Loucy (cell line): ENCODE measurements at regions not wholly inside any gene's neighbourhood (a gene's known extent, or its start where the extent isn't known, plus 50 kb on each side); places are given as distances from the start of the nearest gene placed in this dataset.
"Not testable (repeated sequence)": the region's sequence is repeated elsewhere in the genome, so short reads cannot be mapped to it uniquely, and the experiment has no call there.

Experiments used
- H2AFZ ChIP-seq: fragments of 200-600 bp; sonication (generic); 2 replicates; pipeline ENCODE4 v1.6.0; 2016; ENCODE audit warnings: antibody characterized with exemption, mild to moderate bottlenecking, low read length, moderate library complexity
- H3F3A ChIP-seq: fragments of 200-600 bp; 2 replicates; pipeline ENCODE4 v1.6.0; 2016; ENCODE audit warnings: antibody characterized with exemption, low read depth, mild to moderate bottlenecking
- H3K27me3 ChIP-seq: fragments of 200-600 bp; sonication (generic); 2 replicates; pipeline ENCODE4 v1.6.1; 2014; ENCODE audit warnings: low read length, mild to moderate bottlenecking; ENCODE audit not compliant: insufficient read depth, poor library complexity, severe bottlenecking
- H3K36me3 ChIP-seq: fragments of 200-600 bp; sonication (generic); 2 replicates; pipeline ENCODE4 v1.6.1; 2016; ENCODE audit warnings: low read length; ENCODE audit not compliant: insufficient read depth
- H3K4me1 ChIP-seq: fragments of 200-600 bp; sonication (generic); 2 replicates; pipeline ENCODE4 v1.5.1; 2014; ENCODE audit warnings: low read length, mild to moderate bottlenecking; ENCODE audit not compliant: insufficient read depth, poor library complexity, severe bottlenecking
- H3K4me2 ChIP-seq: fragments of 200-600 bp; sonication (generic); 2 replicates; pipeline ENCODE4 v1.6.0; 2014; ENCODE audit warnings: antibody characterized with exemption, low read length, low read depth, mild to moderate bottlenecking; ENCODE audit not compliant: poor library complexity, severe bottlenecking
- H3K4me3 ChIP-seq: fragments of 200-600 bp; sonication (generic); 2 replicates; pipeline ENCODE4 v1.5.1; 2014; ENCODE audit warnings: low read length, mild to moderate bottlenecking, mixed read lengths; ENCODE audit not compliant: poor library complexity, severe bottlenecking
- H3K79me2 ChIP-seq: fragments of 200-600 bp; sonication (generic); 2 replicates; pipeline ENCODE4 v1.6.1; 2014; ENCODE audit warnings: low read length; ENCODE audit not compliant: insufficient read depth
- H3K9ac ChIP-seq: fragments of 200-600 bp; sonication (generic); 2 replicates; pipeline ENCODE4 v1.6.0; 2014; ENCODE audit warnings: mild to moderate bottlenecking, low read depth, low read length, moderate library complexity; ENCODE audit not compliant: poor library complexity, severe bottlenecking
- H3K9me2 ChIP-seq: fragments of 200-600 bp; sonication (generic); replicated peaks from 2 replicates; pipeline ENCODE4 v1.6.1; 2016; ENCODE audit warnings: low read depth, low read length, mixed read lengths
- H3K9me3 ChIP-seq: fragments of 200-600 bp; sonication (generic); 2 replicates; pipeline ENCODE4 v1.6.1; 2014; ENCODE audit warnings: mild to moderate bottlenecking, antibody characterized with exemption, low read length, low read depth; ENCODE audit not compliant: insufficient read depth
- H4K20me1 ChIP-seq: fragments of 200-600 bp; sonication (generic); 2 replicates; pipeline ENCODE4 v1.6.0; 2014; ENCODE audit warnings: antibody characterized with exemption, low read length, mild to moderate bottlenecking; ENCODE audit not compliant: insufficient read depth, poor library complexity, severe bottlenecking
- CTCF ChIP-seq: fragments of 200-600 bp; sonication (generic); conservative IDR thresholded peaks from 2 replicates; pipeline ENCODE4 v1.5.1; 2014; ENCODE audit warnings: mild to moderate bottlenecking, antibody characterized with exemption, low read length
- EZH2phosphoT487 ChIP-seq: fragments of 200-600 bp; IDR thresholded peaks from 2 replicates; pipeline ENCODE4 v1.6.1; 2018; ENCODE audit warnings: antibody characterized with exemption, mild to moderate bottlenecking, moderate library complexity, borderline replicate concordance

GRCh38 chr6:112947507-112947906 lies 600.4 kb downstream of the RFPL4B start:
- Histone ChIP-seq H3K9me2 (0 out of 2 replicates have a peak, but pooled peaks cover 2% of the 10 kb centered on the region), H3K79me2 (no peaks in the 10 kb centered on the region), H3K4me2 (no peak overlapping the region), H3K4me1 (no peaks in the 10 kb centered on the region), H4K20me1 (no peaks in the 10 kb centered on the region), H3K9ac (no peak overlapping the region), H3K4me3 (no peak overlapping the region), H3K27me3 (no peaks in the 10 kb centered on the region), H3K36me3 (no peaks in the 10 kb centered on the region), H3K9me3 (no peaks in the 10 kb centered on the region), H2AFZ (no peak overlapping the region), H3F3A (no peaks in the 10 kb centered on the region)
- TF ChIP-seq EZH2phosphoT487, result no peak
- TF ChIP-seq CTCF, result no peak

- Histone ChIP-seq H3K4me1 (no peaks in the 10 kb centered on the region), H3F3A (no peaks in the 10 kb centered on the region), H3K9me3 (no peaks in the 10 kb centered on the region), H3K9ac (no peak overlapping the region), H3K4me3 (no peak overlapping the region), H3K36me3 (no peaks in the 10 kb centered on the region), H3K9me2 (0 out of 2 replicates have a peak, but pooled peaks cover 2% of the 10 kb centered on the region), H3K27me3 (no peaks in the 10 kb centered on the region), H3K4me2 (no peak overlapping the region), H2AFZ (no peak overlapping the region), H3K79me2 (no peaks in the 10 kb centered on the region), H4K20me1 (no peaks in the 10 kb centered on the region)
- TF ChIP-seq CTCF (no peak), EZH2phosphoT487 (no peak)
These were observed 604.7 kb downstream of the RFPL4B start for GRCh38 chr6:112951829-112952228.

GRCh38 chr6:112955743-112956142 lies 608.6 kb downstream of the RFPL4B start:
- not testable (repeated sequence) for H3K4me1 ChIP-seq, H3K79me2 ChIP-seq, H3K27me3 ChIP-seq, H3K4me3 ChIP-seq, H3K9me2 ChIP-seq, H4K20me1 ChIP-seq, H3K4me2 ChIP-seq, H3F3A ChIP-seq, H2AFZ ChIP-seq, H3K9me3 ChIP-seq, H3K9ac ChIP-seq, H3K36me3 ChIP-seq

- Histone ChIP-seq H3K4me1 (no peaks in the 10 kb centered on the region), H4K20me1 (no peaks in the 10 kb centered on the region), H3K27me3 (no peaks in the 10 kb centered on the region), H3K36me3 (no peaks in the 10 kb centered on the region), H3K4me2 (no peak overlapping the region), H3K79me2 (no peaks in the 10 kb centered on the region), H3K9me2 (0 out of 2 replicates have a peak, but pooled peaks cover 2% of the 10 kb centered on the region), H3F3A (no peaks in the 10 kb centered on the region), H2AFZ (no peak overlapping the region), H3K4me3 (no peak overlapping the region), H3K9ac (no peak overlapping the region), H3K9me3 (no peaks in the 10 kb centered on the region)
- no peak for TF ChIP-seq EZH2phosphoT487
- no peak for TF ChIP-seq CTCF
These were observed 609.8 kb downstream of the RFPL4B start for GRCh38 chr6:112956696-112957535.
